Bronchial epithelial cell (primary cell): ENCODE measurements at regions not wholly inside any gene's neighbourhood (a gene's known extent, or its start where the extent isn't known, plus 50 kb on each side); places are given as distances from the start of the nearest gene placed in this dataset.
A peak's percentile ranks its signal among the peaks of the same experiment; 100 is the strongest.

Experiments used
- DNase-seq: peaks from one replicate; pipeline ENCODE4 v3.0.0-alpha.2; 2010; ENCODE audit warnings: low read depth
- FAIRE-seq: peaks from 2 replicates; lab custom pipeline; 2011; peaks lifted over from hg19 to GRCh38; lab: Jason Lieb, UNC
- H3K27me3 ChIP-seq: 2 replicates; pipeline ENCODE4 v1.5.1; 2011; ENCODE audit warnings: low read length; ENCODE audit not compliant: control insufficient read depth, insufficient read depth
- H3K36me3 ChIP-seq: 2 replicates; pipeline ENCODE4 v1.5.1; 2011; ENCODE audit warnings: low read length; ENCODE audit not compliant: control insufficient read depth, insufficient read depth
- H3K4me3 ChIP-seq: 2 replicates; pipeline ENCODE4 v1.5.1; 2011; ENCODE audit warnings: mild to moderate bottlenecking, low read depth, low read length, control low read depth
- TF ChIP-seq, protein P1 (sequence below): IDR thresholded peaks from 2 replicates; pipeline ENCODE4 v1.5.1; 2011; ENCODE audit warnings: mild to moderate bottlenecking, moderate library complexity, low read length, control low read depth, inconsistent platforms; ENCODE audit not compliant: insufficient read depth, severe bottlenecking

DNA sequence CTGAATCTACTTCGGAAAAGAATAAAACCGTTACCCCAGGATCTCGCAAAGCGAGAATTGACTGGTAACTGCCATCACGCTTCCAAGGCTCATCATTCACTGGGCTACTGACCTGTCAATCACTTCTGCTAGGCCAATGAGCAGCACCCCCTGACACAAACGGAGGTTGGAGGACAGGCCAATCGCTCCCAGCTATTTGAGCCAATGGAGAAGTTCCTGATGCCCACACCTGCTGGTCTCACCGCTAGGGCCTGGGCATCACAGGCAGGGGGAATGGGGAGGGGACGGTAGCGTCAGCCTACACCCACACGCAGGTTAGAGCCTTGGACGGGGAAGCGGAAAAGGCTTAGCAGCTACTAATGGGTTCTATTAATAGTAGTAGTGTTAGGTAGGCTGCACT, 56.7 kb upstream of the CHST1 start:
- no peaks in the 10 kb centered on the region for H3K27me3 ChIP-seq
- DNase-seq: no peak
- H3K4me3 ChIP-seq: no peak overlapping the region
- no peak for FAIRE-seq
- TF ChIP-seq, protein P1, sequence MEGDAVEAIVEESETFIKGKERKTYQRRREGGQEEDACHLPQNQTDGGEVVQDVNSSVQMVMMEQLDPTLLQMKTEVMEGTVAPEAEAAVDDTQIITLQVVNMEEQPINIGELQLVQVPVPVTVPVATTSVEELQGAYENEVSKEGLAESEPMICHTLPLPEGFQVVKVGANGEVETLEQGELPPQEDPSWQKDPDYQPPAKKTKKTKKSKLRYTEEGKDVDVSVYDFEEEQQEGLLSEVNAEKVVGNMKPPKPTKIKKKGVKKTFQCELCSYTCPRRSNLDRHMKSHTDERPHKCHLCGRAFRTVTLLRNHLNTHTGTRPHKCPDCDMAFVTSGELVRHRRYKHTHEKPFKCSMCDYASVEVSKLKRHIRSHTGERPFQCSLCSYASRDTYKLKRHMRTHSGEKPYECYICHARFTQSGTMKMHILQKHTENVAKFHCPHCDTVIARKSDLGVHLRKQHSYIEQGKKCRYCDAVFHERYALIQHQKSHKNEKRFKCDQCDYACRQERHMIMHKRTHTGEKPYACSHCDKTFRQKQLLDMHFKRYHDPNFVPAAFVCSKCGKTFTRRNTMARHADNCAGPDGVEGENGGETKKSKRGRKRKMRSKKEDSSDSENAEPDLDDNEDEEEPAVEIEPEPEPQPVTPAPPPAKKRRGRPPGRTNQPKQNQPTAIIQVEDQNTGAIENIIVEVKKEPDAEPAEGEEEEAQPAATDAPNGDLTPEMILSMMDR: no peak
- H3K36me3 ChIP-seq: no peaks in the 10 kb centered on the region

DNA sequence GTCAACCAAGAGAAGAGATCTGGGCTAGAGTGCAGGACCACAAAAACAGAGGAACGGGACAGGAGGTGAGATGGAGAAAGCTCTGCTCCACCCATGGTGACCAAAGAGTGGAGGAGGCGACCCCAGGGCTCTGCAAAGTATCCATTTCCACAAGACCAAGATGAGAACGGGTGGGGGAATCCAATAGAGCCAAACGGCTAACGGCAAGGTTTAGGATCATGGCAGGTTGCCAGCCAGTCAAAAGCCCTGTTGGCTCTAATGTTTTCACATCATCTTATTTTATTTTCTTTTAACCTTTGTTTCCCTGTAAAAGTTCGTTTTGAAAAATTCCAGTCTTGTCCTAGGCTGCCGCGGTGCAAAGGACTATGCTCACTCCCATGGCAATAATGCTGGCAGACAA, 52.1 kb upstream of the CHST1 start:
- Histone ChIP-seq H3K27me3 (no peaks in the 10 kb centered on the region), H3K36me3 (no peaks in the 10 kb centered on the region), H3K4me3 (no peak overlapping the region)
- TF ChIP-seq, protein P1: no peak
- DNase-seq (no peak), FAIRE-seq (no peak)

DNA sequence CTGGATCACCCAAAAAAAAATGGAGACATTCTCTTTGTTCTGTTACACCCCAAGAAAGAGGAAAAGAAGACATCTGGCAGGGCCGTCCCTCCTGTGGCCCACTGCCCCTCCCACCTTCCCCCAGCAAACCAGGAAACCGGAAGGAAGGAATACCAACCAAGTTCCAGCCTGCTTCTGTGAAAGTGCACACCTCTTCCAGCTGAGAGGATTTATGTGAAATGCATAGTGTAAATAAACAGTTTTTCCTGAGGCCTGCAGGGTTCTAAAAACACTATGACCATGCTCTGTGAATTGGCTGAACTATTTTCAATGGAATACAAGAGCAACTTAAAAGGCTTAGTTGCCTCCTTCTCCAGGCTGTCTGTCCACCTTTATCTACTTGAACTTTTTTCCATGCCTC, 50.0 kb upstream of the CHST1 start:
- peaks cover 1% of the 10 kb centered on the region for H3K27me3 ChIP-seq
- DNase-seq (peak; percentile 7), FAIRE-seq (no peak)
- TF ChIP-seq, protein P1: no peak
- no peak overlapping the region for H3K4me3 ChIP-seq
- H3K36me3 ChIP-seq: no peaks in the 10 kb centered on the region
